ENCODE measurements at regions not wholly inside any gene's neighbourhood (a gene's known extent, or its start where the extent isn't known, plus 50 kb on each side); places are given as distances from the start of the nearest gene placed in this dataset.
"Not testable (repeated sequence)": the region's sequence is repeated elsewhere in the genome, so short reads cannot be mapped to it uniquely, and the experiment has no call there.

DNA sequence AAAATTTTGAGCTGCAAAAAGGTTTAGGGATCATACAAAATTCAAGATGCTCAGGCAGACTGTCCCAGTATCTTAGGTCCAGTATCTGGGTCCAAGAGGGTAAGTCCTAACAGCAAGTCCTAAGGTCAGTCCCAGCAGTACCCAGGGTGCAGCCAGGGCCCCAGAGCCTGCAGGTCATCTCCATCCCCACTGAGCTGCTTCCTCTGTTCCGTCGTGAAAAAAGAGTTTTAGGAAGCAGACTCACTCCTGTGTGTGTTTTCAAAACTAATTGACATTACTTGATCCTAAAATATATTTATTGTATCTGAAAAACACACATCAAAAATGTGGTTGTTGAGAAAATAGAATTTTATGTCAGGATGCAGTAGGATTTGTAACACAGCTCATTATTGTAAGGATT, 69.9 kb upstream of the ALKAL2 start:
- Histone ChIP-seq H3K27ac (ENCODE audit: low read depth) (no peak overlapping the region), H3K4me1 (ENCODE audit: insufficient read depth) (no peaks in the 10 kb centered on the region), H3K4me3 (ENCODE audit: low read depth, low read length) (no peak overlapping the region), H3K36me3 (ENCODE audit: insufficient read depth) (no peaks in the 10 kb centered on the region)
- no peak for DNase-seq (ENCODE audit: extremely low spot score)
- 45% methylated on average over 2 of the region's 2 CpGs for WGBS

DNA sequence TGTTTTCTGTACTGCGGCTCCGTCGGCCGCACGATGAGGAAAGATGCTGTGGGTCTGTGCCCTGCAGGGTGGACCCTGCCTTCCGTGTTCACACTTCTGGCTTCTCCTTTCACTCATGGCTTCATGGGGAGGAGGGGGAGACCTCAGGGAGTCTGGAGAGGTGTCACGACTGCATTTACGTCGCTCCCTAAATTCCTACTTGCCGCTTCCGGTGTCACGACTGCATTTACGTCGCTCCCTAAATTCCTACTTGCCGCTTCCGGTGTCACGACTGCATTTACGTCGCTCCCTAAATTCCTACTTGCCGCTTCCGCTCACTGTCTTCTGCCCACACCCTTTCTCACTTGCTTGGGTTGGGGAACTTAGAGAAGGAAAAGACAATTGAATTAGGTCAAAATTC, 68.4 kb upstream of the ALKAL2 start:
- WGBS = 73% methylated on average over 21 of the region's 21 CpGs
- DNase-seq (ENCODE audit: extremely low spot score); H3K36me3 ChIP-seq (ENCODE audit: insufficient read depth); H3K4me1 ChIP-seq (ENCODE audit: insufficient read depth); H3K4me3 ChIP-seq (ENCODE audit: low read depth, low read length); H3K27ac ChIP-seq (ENCODE audit: low read depth): not testable (repeated sequence)

DNA sequence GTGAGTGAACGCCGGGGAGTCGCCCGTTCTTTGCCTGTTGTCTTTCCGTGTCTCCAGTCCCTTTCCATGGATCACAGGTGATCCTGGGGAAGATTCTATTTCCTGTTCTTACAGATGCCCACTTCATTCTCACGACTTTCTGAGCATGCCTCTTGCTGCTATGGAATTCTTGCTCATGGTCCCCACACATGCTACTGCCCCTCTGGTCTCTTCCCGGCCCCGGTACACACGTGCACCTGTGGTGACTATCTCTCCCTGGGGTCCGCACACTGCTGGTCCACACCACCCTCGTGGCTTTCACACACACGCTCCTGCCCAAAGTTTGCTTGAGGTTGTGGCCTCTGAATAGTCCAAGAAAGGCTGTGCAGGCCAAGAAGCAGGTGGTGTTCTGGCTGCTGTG, 67.9 kb upstream of the ALKAL2 start:
- no peak overlapping the region for H3K4me3 ChIP-seq (ENCODE audit: low read depth, low read length)
- 87% methylated on average over 12 of the region's 12 CpGs for WGBS
- no peak for DNase-seq (ENCODE audit: extremely low spot score)

DNA sequence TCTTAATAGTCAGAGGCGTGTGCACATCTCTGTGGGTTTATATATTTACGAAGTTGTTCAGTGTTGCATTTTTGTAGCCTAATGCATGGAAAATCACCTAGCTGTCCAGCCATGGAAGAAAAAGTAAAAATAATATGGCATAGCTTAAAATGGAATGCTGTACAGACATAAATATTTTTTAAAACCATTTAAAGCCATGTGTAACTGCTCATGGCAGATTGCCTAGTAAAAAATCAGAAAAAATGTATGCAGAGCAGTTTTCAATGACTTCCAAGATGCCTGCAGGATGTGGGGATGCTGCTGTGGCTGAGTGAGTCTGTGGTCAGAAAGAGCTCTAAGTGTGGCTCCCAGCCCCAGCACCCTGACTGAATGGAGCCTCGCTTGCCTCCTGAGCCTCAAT, 64.8 kb upstream of the ALKAL2 start:
- 50% methylated on average over 3 of the region's 3 CpGs for WGBS
- Histone ChIP-seq H3K4me3 (ENCODE audit: low read depth, low read length) (no peak overlapping the region), H3K27ac (ENCODE audit: low read depth) (no peak overlapping the region), H3K36me3 (ENCODE audit: insufficient read depth) (no peaks in the 10 kb centered on the region), H3K4me1 (ENCODE audit: insufficient read depth) (no peaks in the 10 kb centered on the region)
- DNase-seq (ENCODE audit: extremely low spot score) = no peak

More for the DNA sequence above, 67.9 kb upstream of the ALKAL2 start:
- Histone ChIP-seq H3K4me1 (ENCODE audit: insufficient read depth) (no peaks in the 10 kb centered on the region), H3K36me3 (ENCODE audit: insufficient read depth) (no peaks in the 10 kb centered on the region), H3K27ac (ENCODE audit: low read depth) (no peak overlapping the region)

DNA sequence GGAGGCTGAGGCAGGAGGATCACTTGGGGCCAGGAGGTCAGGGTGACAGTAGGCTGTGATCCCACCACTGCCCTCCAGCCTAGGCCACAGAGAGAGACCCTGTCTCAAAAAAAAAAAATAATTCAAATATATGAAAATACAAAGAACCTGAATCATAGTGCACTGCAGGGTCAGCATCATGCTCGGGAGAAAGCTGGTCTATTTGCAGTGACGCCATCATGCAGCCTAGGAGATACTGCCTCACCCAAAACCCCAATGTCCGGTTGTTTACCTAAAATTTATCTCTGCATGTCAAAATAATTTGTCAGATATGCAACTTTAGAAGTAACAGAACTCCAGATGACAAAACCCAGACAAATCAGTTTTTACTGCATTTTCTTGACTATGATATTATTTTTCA, 61.5 kb upstream of the ALKAL2 start:
- Histone ChIP-seq H3K4me1 (ENCODE audit: insufficient read depth) (no peaks in the 10 kb centered on the region), H3K4me3 (ENCODE audit: low read depth, low read length) (no peak overlapping the region), H3K36me3 (ENCODE audit: insufficient read depth) (no peaks in the 10 kb centered on the region), H3K27ac (ENCODE audit: low read depth) (no peak overlapping the region)
- WGBS = 41% methylated on average over 3 of the region's 3 CpGs
- no peak for DNase-seq (ENCODE audit: extremely low spot score)

DNA sequence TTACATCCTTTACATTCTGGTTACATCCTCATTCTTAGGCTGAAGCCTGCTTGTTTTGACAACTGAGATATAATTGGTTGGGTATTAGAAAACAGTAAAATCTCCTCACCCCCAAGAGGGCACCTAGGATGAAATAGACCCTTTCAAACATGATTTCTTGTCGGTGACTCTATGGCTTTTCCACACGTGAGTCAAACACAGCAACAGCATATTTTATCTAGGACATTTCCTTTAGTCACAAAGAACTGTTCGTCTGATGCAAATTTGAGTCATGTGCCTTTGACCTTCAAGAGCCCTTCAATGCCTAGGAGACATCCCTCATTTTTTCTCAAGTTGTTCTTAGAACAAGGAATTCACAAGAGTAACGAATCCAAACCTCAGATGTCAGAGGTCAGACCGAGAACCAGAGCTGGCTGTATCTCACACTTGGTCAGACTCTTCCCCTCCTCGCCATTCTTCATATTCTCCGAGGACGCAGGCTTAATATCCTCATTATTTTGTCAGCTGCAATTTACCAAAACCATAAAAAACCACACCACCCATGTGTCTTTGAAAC, 60.5 kb upstream of the ALKAL2 start:
- Histone ChIP-seq H3K36me3 (ENCODE audit: insufficient read depth) (no peaks in the 10 kb centered on the region), H3K27ac (ENCODE audit: low read depth) (no peak overlapping the region), H3K4me1 (ENCODE audit: insufficient read depth) (no peaks in the 10 kb centered on the region), H3K4me3 (ENCODE audit: low read depth, low read length) (no peak overlapping the region)
- WGBS = 55% methylated on average over 8 of the region's 8 CpGs
- DNase-seq (ENCODE audit: extremely low spot score) = no peak

DNA sequence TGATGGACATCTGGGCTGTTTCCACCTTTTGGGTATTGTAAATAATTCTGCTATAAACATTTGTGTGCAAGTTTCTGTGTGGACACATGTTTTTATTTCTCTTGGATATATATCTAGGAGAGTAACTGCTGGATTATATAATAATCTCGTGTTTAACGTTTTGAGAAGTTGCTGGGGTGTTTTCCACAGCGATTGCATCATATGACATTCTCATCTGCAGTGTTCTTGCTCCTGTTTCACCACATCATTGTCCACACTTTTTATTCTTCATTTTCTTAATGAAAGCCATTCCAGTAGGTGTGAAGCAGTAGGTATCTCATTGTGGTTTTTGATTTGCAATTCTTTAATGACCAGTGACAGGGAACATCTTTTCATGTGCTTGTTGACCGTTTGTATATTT, 56.9 kb upstream of the ALKAL2 start:
- H3K36me3 ChIP-seq (ENCODE audit: insufficient read depth) = no peaks in the 10 kb centered on the region
- no peak overlapping the region for H3K27ac ChIP-seq (ENCODE audit: low read depth)
- H3K4me3 ChIP-seq (ENCODE audit: low read depth, low read length) = no peak overlapping the region
- H3K4me1 ChIP-seq (ENCODE audit: insufficient read depth) = no peaks in the 10 kb centered on the region
- DNase-seq (ENCODE audit: extremely low spot score) = no peak
- WGBS = 52% methylated on average over 4 of the region's 4 CpGs

DNA sequence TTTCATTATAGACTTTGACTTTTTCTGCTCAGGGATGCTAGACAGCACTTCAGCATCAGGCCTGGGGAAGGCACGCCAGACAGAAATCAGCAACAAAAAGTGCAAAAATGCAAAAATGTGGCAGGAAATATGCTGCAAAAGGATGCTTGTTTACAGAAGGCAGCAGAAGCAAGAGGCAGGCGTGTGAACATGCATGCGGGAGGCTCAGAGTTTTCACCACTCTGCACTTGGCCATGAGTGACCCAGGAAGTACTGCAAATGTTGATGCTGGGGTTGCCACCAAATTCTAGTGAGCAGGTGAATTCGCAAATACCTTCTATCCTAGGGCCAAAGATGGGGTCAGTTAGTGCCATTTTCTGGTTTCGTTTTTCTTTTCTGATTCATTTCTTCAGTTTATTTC, 55.5 kb upstream of the ALKAL2 start:
- Histone ChIP-seq H3K27ac (ENCODE audit: low read depth) (no peak overlapping the region), H3K4me1 (ENCODE audit: insufficient read depth) (no peaks in the 10 kb centered on the region), H3K36me3 (ENCODE audit: insufficient read depth) (no peaks in the 10 kb centered on the region), H3K4me3 (ENCODE audit: low read depth, low read length) (no peak overlapping the region)
- DNase-seq (ENCODE audit: extremely low spot score) = no peak
- 70% methylated on average over 5 of the region's 5 CpGs for WGBS

DNA sequence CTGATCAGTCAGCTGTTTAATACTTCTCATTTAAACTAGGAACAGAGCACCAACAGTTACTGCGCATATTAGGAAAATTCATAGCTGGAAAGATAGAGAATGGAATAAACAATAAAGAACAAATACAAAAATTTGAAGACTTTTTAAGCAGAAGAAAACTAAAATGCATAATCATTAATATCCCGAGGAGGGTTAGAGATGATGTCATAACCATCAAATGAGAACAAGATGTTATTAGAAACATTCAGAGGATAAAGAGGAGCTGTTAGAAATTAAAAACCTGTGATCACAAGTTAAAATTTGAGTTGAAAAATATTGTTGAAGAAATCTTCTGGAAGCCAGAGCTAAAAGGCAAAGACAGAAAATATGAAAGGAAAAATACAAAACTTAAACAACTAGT, 54.0 kb upstream of the ALKAL2 start:
- Histone ChIP-seq H3K36me3 (ENCODE audit: insufficient read depth) (no peaks in the 10 kb centered on the region), H3K4me1 (ENCODE audit: insufficient read depth) (no peaks in the 10 kb centered on the region), H3K4me3 (ENCODE audit: low read depth, low read length) (no peak overlapping the region), H3K27ac (ENCODE audit: low read depth) (no peak overlapping the region)
- no peak for DNase-seq (ENCODE audit: extremely low spot score)
- 71% methylated on average over 2 of the region's 2 CpGs for WGBS

DNA sequence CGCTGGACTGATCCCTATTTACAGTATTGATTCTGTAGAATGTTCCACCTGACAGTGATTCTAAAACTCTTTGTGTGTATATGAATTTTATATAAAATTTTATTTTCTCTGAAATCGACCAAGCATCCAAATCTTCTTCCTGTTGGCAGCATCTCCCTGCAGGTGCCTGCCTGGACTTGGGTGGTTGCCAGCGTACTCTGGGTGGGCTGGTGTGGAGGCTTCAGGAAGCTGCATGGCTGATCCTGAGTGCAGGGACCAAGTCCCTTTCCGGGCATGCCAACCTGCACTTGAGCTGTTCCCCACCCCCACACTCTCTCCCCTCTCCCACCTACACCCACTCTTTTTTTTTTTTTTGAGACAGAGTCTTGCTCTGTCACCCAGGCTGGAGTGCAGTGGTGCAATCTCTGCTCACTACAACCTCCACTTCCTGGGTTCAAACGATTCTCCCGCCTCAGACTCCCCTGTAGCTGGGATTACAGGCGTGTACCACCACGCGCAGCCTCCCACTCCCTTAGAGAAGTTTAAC, 53.2 kb upstream of the ALKAL2 start:
- H3K4me3 ChIP-seq (ENCODE audit: low read depth, low read length) = no peak overlapping the region
- no peaks in the 10 kb centered on the region for H3K36me3 ChIP-seq (ENCODE audit: insufficient read depth)
- H3K27ac ChIP-seq (ENCODE audit: low read depth) = no peak overlapping the region
- WGBS = 77% methylated on average over 9 of the region's 9 CpGs
- H3K4me1 ChIP-seq (ENCODE audit: insufficient read depth) = no peaks in the 10 kb centered on the region
- no peak for DNase-seq (ENCODE audit: extremely low spot score)
